GM18507 (cell line): ENCODE measurements at regions not wholly inside any gene's neighbourhood (a gene's known extent, or its start where the extent isn't known, plus 50 kb on each side); places are given as distances from the start of the nearest gene placed in this dataset.

Experiments used
- DNase-seq: peaks from one replicate; pipeline ENCODE4 v3.0.0; 2011; ENCODE audit warnings: low read depth; ENCODE audit not compliant: insufficient read length; ENCODE audit errors: extremely low spot score
- FAIRE-seq: peaks from 2 replicates; lab custom pipeline; 2011; peaks lifted over from hg19 to GRCh38; lab: Jason Lieb, UNC

GRCh38 chr13:105497597-105497996 is 1037.9 kb downstream of the EFNB2 start:
- no peak for DNase-seq
- no peak for FAIRE-seq

- no peak for FAIRE-seq
Measured at GRCh38 chr13:105492216-105492615, 1043.2 kb downstream of the EFNB2 start.

GRCh38 chr13:105491345-105491744 is 1044.1 kb downstream of the EFNB2 start:
- no peak for FAIRE-seq
- DNase-seq: no peak

More at GRCh38 chr13:105492216-105492615, 1043.2 kb downstream of the EFNB2 start:
- DNase-seq: no peak

GRCh38 chr13:105485081-105485480 is 1050.4 kb downstream of the EFNB2 start:
- FAIRE-seq: no peak
- no peak for DNase-seq

- FAIRE-seq (no peak), DNase-seq (no peak)
Measured at GRCh38 chr13:105474983-105475610, 1060.4 kb downstream of the EFNB2 start.

- FAIRE-seq: no peak
- no peak for DNase-seq
Measured at GRCh38 chr13:105471673-105472072, 1063.8 kb downstream of the EFNB2 start.

GRCh38 chr13:105466376-105466775 is 1069.1 kb downstream of the EFNB2 start:
- no peak for FAIRE-seq
- DNase-seq: no peak

GRCh38 chr13:105465745-105466144 is 1069.7 kb downstream of the EFNB2 start, which contains the start of gene DAOA:
Gene DAOA (plus strand): TSS chr13:105466045.
- FAIRE-seq: no peak

GRCh38 chr13:105465251-105465650 is 1070.2 kb downstream of the EFNB2 start:
- no peak for FAIRE-seq
- DNase-seq: no peak

More at GRCh38 chr13:105465745-105466144, 1069.7 kb downstream of the EFNB2 start, which contains the start of gene DAOA:
- DNase-seq: no peak

GRCh38 chr13:105464249-105464648 is 1071.2 kb downstream of the EFNB2 start:
- DNase-seq: no peak
- FAIRE-seq: no peak

- DNase-seq (no peak), FAIRE-seq (no peak)
Measured at GRCh38 chr13:105463011-105463501, 1072.4 kb downstream of the EFNB2 start.

- no peak for FAIRE-seq
- no peak for DNase-seq
Measured at GRCh38 chr13:105462098-105462497, 1073.4 kb downstream of the EFNB2 start.

GRCh38 chr13:105452895-105453294 is 1082.6 kb downstream of the EFNB2 start:
- FAIRE-seq (no peak), DNase-seq (no peak)

- no peak for DNase-seq
- FAIRE-seq: no peak
Measured at GRCh38 chr13:105450784-105451183, 1084.7 kb downstream of the EFNB2 start.

- DNase-seq (no peak), FAIRE-seq (no peak)
Measured at GRCh38 chr13:105448811-105449210, 1086.7 kb downstream of the EFNB2 start.

- DNase-seq (no peak), FAIRE-seq (no peak)
Measured at GRCh38 chr13:105446197-105446596, 1089.3 kb downstream of the EFNB2 start.

- FAIRE-seq (no peak), DNase-seq (no peak)
Measured at GRCh38 chr13:105445796-105446195, 1089.7 kb downstream of the EFNB2 start.

- FAIRE-seq: no peak
- DNase-seq: no peak
Measured at GRCh38 chr13:105442949-105443699, 1092.3 kb downstream of the EFNB2 start.

GRCh38 chr13:105442040-105442439 is 1093.4 kb downstream of the EFNB2 start:
- FAIRE-seq (no peak), DNase-seq (no peak)

GRCh38 chr13:105441051-105441750 is 1094.3 kb downstream of the EFNB2 start:
- DNase-seq: no peak
- no peak for FAIRE-seq
